ENCODE measurements at regions not wholly inside any gene's neighbourhood (a gene's known extent, or its start where the extent isn't known, plus 50 kb on each side); places are given as distances from the start of the nearest gene placed in this dataset.

DNA sequence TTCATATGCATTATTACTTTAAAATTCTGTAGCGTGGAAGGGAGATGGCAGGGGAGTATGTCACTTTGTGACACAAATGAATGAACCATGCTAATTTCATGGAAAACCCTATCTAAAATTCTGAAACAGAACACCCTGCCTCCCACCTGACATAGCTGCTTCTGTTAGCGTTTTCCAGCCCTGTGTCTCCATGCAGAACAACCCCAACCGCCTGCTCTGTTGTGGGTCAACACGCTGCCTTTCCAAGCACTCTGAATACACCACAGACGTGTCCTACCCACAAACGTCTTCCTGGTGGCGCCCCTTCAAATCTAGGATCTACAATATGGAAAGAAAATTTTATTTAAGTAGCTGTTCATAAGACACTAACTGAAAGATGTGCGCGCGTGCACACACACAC lies 238.6 kb downstream of the TRIML1 start:
- TF ChIP-seq, protein P1, sequence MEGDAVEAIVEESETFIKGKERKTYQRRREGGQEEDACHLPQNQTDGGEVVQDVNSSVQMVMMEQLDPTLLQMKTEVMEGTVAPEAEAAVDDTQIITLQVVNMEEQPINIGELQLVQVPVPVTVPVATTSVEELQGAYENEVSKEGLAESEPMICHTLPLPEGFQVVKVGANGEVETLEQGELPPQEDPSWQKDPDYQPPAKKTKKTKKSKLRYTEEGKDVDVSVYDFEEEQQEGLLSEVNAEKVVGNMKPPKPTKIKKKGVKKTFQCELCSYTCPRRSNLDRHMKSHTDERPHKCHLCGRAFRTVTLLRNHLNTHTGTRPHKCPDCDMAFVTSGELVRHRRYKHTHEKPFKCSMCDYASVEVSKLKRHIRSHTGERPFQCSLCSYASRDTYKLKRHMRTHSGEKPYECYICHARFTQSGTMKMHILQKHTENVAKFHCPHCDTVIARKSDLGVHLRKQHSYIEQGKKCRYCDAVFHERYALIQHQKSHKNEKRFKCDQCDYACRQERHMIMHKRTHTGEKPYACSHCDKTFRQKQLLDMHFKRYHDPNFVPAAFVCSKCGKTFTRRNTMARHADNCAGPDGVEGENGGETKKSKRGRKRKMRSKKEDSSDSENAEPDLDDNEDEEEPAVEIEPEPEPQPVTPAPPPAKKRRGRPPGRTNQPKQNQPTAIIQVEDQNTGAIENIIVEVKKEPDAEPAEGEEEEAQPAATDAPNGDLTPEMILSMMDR (IDR thresholded peaks at IDR 0.05), result no peak
- no peak for TF ChIP-seq EP300 (IDR thresholded peaks at IDR 0.05)
